GM21825 (cell line): ENCODE measurements at regions not wholly inside any gene's neighbourhood (a gene's known extent, or its start where the extent isn't known, plus 50 kb on each side); places are given as distances from the start of the nearest gene placed in this dataset.
"Not testable (repeated sequence)": the region's sequence is repeated elsewhere in the genome, so short reads cannot be mapped to it uniquely, and the experiment has no call there.

Source experiments
- ATAC-seq: cut with Tn5 transposase; IDR thresholded peaks from one replicate; pipeline ENCODE4 v1.9.1; 2021; ENCODE audit warnings: mild to moderate bottlenecking, moderate library complexity; ENCODE audit not compliant: unreplicated experiment

DNA sequence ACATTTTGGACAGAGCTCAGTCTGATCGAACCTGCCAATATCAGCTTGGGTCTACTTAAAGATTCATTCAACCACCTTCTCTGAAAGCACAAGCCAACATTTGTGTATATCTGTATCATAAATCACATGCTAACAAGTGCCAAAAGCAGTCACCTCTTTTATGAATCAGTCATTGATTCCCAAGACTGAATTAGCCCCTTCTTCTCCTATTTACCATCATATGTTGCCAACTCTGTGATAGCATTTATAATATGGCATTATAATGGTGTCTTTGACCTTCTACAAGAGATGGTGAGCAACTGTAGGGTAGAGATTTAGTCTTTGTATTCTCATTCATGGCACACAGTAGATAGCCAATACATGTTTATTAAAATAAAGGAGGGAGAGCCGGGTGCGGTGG is 61.4 kb downstream of the DDX53 start:
- no peak for ATAC-seq

DNA sequence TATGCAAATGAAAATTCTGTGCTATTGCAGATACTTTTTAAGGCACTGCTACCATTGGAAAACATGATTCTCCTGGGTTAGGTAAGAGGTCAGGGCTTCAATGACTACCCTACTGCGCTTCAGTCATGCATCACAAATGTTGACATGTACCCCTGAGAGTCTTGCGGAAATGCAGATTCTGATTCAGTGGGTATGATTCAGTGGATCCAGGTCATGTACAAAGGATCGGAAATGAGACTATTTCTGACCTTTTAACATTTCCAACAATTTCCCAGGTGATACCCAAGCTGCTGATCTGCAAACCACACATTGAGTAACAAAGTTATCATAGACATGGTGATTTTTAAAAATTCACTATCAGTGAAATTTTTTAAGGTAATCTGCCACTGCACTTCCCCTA is 62.6 kb downstream of the DDX53 start:
- no peak for ATAC-seq

DNA sequence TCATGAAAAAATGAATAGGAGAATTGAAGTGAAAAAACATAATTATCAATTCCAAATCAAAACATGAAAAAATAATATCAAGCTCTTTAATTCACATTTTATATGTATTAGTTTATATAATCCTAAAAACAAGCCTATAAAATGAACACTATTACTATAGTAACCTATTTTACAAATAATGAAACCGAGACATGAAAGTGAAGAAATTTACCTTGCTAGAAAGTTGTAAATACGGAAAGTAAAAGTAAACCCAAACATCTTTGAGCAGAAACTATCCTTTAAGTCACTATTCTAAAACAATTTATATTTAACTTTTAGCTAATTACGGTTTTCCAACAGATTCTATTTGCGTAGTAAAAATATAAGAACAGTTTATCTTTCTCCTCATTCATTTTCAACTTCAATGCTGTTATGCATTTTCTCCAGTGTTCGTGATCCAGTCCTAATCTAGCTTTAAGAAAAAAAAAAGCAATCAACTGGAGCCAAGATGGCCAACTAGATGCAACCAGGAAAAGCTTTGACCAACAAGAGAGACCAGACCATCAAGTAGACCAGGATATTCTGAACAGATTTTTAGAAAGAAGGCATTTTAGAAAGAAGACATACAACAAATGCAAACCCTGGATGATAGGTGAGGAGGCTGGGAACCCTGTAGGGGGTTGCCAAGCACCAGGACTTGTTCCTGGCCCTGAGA is 67.0 kb downstream of the DDX53 start:
- peak; percentile 70 for ATAC-seq

DNA sequence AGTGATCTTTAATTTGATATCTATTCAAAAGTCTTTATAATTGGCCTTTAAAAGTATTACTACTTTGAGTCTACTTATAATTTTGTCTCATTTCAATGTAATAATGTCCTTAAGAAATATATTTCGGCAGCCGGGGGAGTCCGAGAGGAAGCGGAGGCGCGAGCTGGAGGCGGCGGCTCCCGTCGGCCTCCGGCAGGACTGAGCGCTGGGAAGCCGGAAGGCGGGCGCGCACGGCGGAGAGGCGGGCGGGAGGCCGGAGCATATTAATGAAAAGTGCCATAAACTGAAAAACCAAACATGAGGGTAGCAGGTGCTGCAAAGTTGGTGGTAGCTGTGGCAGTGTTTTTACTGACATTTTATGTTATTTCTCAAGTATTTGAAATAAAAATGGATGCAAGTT is 75.7 kb downstream of the DDX53 start:
- ATAC-seq = not testable (repeated sequence)

DNA sequence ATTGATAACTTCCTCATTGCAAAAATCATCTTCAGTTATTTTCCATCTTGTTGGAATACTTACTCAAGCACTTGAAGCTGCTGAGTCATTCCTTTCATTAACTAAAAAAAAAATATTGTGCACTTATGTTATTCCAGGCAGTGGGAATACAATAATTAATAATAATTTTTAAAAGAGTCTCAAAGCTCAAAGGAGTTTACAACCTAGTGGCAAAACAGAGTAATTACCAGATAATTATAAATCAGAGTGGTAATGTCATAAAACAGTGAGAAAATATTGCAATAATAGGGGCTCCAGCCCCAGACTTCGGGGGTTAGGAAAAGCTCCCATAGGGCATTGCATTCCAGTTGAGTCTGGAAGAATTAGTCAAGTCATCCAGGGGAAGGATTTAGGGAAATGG is 79.6 kb downstream of the DDX53 start:
- no peak for ATAC-seq

DNA sequence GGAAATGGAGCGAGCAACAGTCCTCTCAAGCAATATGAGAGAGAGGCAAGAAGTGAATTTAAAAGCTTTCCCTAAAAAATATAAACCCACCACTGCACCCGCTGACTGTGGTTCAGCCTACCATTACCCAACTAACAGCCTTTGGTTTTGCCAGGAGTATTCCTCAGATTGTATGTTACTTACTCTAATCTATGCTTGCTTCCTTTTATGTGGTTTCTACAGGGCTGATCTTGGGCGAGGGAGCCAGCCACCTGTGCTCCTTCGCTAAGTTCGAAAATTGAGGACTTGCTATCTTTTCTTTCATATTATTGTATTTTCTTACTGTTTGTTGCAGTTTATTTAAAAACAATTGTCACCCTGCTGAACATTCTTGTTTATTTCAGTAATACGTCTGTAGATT is 101.1 kb downstream of the DDX53 start:
- no peak for ATAC-seq

DNA sequence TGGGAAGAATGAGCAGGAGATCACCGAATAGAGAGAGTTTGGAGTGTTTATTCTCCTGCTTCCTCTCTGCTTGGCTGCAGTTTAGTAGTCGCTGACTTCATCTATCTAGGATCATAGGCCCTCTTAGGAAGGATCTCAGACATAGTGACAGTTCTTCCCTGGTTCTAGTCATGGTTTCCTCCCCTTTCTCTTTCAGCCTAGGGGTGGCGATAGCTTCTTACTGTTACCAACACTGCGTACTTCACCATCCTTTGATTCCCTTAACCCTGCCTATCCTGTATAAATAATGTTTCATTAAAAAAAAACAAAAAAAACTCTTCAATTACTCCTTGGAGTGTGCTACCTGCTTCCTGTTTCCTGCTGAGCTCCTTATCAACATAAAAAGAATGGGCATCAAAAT is 103.8 kb downstream of the DDX53 start:
- no peak for ATAC-seq

DNA sequence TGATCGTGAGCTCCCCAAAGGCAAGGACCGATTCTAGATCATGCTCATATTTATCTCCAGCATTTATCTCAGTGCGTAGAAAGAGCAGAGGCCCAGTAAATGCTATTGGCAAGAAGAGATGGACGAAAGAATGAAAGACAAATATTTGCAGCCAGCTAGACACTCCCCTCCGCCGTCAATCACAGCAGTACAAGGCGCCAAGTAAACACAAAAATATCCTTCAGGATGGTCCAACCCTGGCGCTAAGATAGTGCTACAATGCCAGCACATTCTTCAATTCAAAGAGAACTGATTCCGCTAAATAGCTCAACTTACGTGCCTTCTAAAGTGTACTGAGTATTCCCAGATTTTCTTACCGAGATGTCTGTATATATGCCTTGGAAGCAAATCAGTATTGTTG is 114.5 kb downstream of the DDX53 start:
- ATAC-seq = no peak

DNA sequence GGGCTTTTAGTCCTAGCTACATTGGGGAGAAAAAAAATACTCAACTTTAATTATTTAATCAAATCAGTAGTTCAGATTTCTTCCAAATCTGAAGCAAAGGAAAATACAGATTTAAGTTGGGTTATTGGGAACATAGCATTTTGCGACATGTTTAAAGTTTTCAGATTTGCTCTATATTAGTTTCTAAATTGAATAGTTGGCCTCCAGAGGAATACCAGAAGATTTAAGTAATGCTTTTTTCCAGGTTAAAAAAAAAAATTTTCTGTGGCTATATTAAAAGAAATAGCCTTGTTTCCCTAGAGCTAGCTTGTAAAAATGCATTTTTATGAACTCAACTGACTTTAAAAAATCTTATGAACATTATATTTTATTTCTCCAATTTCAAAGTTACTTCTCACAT is 115.9 kb downstream of the DDX53 start:
- no peak for ATAC-seq

DNA sequence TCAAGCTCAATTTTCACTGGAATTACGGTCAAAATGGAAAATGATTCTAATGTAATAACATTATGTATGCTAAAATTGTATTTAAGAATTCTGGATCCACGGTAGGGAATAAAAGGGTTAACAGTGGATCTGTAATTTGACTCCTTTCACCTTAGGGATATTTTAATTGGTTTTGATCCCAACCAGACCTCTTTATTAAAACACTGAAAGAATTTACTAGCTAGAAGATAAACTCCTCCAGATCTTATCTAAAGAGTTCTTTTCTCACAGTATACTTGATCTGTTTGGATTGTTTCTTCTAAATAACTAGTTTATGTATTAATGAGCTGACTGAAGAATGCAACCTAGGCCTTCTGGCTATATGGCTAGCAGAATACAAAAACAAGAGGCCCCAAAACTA is 118.4 kb downstream of the DDX53 start:
- no peak for ATAC-seq

DNA sequence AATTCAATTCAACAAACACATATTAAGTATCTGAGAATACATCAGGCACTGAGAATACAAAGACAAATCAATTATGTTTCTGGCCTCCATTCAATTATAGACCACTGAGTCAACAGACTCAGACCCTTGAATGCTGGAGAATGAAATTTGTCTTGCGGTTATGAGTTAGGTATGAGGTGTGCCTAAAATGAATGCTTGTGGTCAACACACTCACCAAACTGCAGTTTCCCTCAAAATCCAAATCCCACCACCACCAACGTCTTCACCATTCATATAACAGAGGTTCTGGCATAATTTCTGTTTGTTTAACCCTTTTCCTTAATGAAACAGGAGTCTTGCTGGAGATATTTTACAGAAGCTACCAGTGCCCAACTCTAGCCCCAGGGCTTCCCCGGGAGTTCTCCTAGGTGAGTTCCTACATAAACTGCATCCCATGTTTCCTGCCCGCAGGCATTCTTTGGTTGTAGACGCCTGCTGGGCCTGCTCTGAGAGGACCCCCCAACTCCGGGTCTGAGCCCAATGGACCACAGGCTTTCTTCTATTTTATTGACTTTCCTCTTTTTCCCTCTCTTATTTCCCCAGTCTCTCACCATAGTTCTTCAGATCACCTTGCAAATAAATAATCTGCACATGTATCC is 119.2 kb downstream of the DDX53 start:
- no peak for ATAC-seq

DNA sequence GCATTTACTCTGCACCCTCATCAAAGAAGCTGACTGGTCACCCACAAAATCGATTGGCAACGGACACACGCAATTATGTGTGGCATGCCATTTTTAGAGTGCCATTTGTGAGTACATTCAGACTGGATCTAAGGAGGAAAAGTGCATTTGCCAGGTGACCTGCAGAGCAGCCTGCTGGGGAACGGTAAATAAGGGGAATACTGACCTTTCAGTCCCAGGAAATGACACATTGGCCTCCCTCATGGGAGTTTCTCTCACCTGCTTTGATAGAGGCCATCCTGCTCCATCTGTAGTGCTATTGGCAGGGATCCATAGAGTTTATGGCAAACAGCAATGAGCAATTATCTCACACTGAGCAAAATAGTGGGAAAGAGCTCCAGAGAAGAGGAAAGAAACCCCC is 127.8 kb downstream of the DDX53 start:
- ATAC-seq = no peak

DNA sequence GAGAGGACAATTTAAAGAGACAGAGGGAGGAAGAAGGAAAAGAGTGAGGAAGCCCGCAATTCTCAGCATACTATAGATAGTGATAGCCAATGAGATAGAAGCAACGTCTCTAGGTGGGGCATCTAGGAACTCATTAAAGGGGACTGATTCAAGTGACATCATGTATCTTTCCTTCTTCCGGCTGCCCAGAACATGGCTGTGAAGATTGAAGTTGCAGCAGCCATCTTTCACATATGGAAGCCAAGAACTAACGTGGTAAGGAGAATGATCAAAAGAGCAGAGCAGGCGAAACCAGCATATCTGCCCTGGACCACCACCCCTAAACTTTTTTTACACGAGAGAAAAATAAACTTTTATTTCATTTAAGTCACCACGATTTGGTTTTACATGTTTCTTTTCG is 133.8 kb downstream of the DDX53 start:
- ATAC-seq = no peak

DNA sequence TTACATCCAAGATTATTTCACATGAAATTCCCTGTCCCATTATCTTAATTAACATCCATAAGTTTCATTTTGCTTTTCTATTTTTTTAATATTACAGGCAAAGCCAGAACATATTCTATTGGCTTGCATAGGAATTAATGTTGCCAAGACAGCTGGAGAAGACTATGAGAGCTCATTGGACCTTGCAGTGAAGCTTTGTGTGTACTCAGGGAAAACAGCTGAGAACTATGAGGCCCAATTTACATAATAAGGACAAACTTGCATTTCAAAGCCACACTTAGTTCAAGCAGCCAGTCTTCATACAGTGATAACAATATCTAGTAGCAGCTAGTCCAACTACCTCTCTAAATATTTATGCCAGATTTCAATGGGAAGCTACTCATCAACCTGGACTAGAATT is 134.4 kb downstream of the DDX53 start:
- ATAC-seq = no peak

DNA sequence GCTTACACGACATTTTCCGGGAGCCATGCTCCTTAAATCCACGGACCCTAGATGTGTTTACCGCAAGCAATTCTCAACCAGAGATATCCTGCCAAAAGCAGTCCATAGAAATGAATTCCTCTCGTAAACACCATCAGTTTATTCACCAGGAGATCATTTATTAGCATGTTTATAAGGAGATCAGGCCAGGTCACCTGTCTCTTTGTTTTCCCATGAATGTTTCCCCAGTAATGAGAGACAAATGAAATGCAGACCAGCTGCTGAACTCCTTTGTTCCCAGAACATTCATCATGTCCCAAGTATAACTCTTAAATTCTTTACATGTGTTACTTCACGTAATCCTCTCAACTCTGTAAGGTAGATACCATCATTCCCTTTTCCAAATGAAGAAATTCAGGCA is 137.1 kb downstream of the DDX53 start:
- no peak for ATAC-seq

DNA sequence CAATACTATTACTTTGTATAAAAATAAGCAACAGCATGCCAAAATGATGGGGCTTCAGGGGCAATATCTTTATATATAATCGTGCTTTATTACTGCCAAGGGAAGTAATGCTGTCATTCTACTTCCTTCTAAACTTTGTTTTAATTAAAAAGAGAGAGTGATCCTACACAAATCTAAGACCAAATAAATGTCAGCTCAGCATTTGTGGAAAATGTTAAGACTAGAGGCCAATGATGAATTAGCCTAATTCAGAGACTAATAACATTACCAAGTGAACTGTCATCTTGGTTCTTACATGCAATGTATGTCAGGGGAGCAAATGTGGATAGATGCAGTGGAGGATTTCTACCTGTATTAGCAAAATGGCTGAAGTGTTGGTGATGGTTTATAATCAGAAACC is 166.4 kb upstream of the PTCHD1 start:
- no peak for ATAC-seq

DNA sequence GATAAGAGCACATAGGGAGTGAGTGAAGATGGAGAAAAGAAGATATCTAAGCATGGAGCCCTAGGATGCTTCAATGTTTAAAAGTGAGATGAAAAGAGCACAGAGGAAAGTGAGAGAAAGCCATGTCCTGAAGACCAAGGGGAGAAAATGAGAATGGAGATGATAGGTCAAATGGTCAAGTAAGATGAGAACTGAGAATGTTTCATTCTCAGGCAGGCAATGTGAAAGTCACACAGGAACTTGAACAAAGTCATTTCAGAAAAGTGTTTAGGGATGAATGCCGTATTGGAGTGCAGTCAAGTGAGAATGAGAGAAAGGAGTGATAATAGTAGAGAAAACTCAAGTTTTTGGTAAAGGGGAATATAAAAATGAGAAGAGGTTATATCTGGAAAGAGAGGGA is 148.7 kb upstream of the PTCHD1 start:
- no peak for ATAC-seq

DNA sequence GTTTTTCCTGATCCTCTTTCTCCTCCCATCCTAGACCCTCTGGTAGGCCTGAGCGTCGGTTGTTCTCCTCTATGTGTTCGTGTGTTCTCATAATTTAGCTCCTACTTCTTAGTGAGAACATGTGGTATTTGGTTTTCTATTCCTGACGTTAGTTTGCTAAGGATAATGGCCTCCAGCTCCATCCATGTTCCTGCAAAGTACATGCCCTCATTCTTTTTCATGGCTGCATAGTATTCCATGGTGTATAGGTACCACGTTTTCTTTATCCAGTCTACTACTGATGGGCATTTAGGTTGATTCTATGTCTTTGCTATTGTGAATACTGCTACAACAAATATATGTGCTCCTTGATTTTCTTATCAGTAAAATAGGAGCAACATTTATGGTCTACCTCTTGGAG is 146.8 kb upstream of the PTCHD1 start:
- ATAC-seq = no peak

DNA sequence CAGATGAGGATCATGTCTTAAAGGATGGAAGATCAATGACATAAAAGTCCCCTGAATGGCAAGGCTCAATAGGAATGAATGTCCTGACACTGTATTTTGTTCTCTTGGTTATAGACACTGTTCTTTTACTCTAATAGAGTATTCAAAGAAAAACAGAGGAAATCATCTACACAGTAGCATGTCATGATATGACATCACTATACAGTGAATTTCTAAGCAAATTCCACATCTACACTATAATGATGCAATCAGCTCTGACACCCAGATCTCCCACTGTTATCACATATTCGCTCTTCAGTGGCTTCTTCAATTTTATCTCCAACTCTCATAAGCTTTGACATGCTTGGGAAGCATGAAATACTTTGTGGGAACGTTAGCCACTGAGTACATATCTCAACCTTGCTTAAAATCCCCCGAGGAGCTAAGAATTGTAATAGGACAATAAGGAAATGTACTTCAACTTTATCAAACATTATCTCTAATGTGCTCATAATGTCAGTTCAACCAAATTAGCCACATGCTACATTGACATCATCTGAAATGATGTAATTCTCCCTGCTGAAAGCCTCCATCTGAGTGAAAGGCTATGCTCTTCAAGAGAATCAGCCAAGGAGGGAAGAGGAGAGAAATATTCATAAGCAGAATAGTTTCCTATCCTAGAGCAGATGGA is 139.6 kb upstream of the PTCHD1 start:
- ATAC-seq = no peak

DNA sequence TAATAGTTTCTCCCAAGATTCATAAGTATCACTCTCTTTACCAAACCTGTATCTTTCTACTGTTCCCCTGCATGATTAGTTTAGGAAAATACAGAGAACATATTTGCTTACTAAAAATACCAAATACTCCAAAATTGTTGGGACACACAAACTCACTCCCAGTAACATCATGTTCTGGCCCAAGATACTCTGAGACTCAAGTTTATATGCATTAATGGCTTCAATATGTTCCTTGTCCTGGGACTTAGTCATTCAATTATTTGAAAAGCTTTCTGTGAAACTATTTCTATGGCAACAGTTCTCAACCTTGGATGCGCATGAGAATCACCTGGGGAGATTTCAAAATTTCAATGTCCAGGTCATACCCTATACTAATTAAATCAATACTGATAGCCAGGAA is 138.9 kb upstream of the PTCHD1 start:
- ATAC-seq = no peak

DNA sequence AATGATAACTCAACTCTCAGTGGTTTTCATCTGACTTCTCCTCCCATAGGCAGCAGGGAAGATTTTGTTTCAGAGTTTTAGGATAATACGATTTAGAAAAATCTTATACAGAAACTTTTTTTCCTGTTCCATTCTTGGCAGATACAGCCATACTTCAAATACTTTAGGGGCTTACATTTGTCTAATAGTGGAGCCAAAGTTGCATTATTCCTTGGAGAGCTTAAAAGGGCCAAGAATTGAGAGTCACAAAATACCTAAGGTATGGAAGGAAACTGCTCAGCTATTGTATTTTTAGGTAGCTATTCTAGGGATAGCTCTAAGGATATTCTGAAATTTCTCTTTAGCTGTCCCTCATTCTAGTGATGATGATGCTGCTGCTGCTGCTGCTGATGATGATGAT is 132.9 kb upstream of the PTCHD1 start:
- ATAC-seq = no peak

DNA sequence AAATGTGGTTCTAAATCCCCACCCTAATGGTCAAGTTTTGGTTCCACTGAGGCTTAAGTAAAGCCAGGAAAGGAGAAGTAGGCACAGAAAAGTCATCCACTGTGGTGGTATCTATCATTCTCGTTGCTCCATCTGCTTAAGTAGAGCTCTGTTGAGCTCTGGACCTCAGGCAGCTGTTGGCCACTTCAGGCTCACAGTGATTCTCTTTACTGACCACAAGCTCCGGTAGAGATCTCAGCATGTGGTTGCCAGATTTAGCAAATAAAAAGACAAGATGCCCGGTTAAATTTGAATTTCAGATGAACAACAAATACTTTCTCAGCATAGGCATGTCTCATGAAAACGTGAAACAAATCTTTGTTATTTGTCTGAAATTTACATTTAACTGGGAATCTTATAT is 132.3 kb upstream of the PTCHD1 start:
- no peak for ATAC-seq

DNA sequence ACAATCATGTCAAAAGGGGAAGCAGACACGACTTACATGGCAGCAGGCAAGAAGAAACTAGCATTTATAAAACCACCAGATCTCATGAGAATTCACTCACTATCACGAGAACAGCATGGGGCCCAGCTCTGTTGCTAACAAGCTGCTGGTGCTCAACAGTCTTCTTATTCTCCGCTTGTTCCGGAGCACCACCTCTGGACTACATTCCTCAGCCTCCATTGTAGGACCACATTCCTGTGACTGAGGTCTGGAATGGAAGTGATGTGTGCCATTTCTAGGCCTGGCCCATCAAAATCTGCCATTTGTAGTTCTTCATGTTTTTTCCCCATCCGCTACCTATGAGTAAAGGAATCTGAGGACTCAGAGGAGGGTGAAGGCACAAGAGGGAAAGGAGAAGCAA is 111.5 kb upstream of the PTCHD1 start:
- ATAC-seq = no peak
